AG10803 (cell line): ENCODE measurements at regions not wholly inside any gene's neighbourhood (a gene's known extent, or its start where the extent isn't known, plus 50 kb on each side); places are given as distances from the start of the nearest gene placed in this dataset.

Experiments used
- DNase-seq: peaks from one replicate; pipeline ENCODE4 v3.0.0; 2010; ENCODE audit warnings: low read depth
- H3K4me3 ChIP-seq: 2 replicates; pipeline ENCODE4 v1.5.1; 2011; ENCODE audit warnings: mild to moderate bottlenecking, low read length, control low read depth
- TF ChIP-seq, protein P1 (sequence below): conservative IDR thresholded peaks from 2 replicates; pipeline ENCODE4 v1.5.1; 2011; ENCODE audit warnings: mild to moderate bottlenecking, low read length, control low read depth, inconsistent platforms

DNA sequence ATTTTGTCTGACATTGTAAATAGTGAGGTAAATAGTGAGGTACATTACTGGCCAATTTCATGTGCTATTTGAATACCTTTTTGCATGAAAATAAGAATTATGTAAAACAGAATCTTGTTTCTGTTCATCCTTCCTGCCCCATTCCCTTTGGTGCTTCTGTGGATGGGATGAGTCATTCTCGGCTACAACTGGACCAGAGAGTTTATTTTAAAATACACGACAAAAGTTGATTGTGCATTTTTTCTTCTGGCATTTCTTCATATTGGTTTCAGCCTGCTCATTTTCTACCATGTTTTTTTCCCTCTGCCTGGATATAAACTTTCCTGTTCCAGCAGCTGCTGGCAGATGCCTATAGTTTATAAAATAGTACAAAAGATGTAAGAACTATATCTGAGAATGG, 107.5 kb downstream of the CYSLTR2 start:
- TF ChIP-seq, protein P1, sequence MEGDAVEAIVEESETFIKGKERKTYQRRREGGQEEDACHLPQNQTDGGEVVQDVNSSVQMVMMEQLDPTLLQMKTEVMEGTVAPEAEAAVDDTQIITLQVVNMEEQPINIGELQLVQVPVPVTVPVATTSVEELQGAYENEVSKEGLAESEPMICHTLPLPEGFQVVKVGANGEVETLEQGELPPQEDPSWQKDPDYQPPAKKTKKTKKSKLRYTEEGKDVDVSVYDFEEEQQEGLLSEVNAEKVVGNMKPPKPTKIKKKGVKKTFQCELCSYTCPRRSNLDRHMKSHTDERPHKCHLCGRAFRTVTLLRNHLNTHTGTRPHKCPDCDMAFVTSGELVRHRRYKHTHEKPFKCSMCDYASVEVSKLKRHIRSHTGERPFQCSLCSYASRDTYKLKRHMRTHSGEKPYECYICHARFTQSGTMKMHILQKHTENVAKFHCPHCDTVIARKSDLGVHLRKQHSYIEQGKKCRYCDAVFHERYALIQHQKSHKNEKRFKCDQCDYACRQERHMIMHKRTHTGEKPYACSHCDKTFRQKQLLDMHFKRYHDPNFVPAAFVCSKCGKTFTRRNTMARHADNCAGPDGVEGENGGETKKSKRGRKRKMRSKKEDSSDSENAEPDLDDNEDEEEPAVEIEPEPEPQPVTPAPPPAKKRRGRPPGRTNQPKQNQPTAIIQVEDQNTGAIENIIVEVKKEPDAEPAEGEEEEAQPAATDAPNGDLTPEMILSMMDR, result no peak
- DNase-seq, result no peak
- H3K4me3 ChIP-seq, result no peak overlapping the region

DNA sequence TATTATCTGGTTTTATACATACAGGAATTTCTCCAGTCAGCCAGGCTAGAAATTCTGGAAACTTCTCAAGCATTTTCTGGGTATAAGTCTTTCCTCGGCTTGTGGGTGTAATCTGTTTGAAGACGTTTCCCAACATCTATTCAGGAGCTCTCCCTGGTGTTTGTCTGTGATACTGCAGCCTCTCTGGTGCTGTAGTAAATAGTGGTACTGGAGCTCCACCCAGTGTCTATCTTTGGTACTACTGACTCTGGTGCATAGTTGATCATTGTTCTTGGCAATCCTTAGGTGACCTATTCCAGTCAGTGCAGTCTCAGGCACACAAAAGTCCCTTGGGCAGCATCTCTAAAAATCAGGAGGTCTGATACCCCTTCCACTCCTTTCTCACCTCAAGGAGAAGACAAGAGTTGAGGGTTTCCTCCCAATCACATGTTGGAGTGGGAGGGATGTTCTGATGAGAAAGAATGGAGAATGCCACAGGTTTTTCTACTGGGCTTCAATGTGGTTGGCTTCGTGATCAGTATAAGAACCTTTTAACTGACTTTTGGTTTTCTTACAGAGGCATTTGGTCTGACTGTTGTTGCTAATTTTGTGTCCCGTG, 115.5 kb downstream of the CYSLTR2 start:
- DNase-seq, result peak; percentile 92
- H3K4me3 ChIP-seq, result no peak overlapping the region
- TF ChIP-seq, protein P1, result peak; percentile 100

DNA sequence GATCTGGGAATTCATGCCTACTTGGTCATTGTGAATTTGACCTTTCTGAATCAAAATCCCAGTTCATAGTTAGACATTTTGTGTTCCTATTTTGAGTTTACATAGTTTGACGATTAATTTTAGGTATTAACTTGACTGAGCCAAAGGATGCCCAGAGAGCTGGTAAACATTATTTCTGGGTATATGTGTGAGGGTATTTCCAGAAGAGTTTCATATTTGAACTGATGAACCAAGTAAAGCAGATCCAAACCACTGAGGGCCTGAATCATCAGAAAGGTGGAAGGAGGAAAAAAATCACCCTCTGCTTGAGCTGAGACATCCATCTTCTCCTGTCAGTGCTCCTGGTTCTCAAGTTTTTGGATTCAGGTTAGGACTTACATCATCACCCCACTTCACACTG, 116.6 kb downstream of the CYSLTR2 start:
- no peak for DNase-seq
- H3K4me3 ChIP-seq, result no peak overlapping the region
- TF ChIP-seq, protein P1, result no peak

DNA sequence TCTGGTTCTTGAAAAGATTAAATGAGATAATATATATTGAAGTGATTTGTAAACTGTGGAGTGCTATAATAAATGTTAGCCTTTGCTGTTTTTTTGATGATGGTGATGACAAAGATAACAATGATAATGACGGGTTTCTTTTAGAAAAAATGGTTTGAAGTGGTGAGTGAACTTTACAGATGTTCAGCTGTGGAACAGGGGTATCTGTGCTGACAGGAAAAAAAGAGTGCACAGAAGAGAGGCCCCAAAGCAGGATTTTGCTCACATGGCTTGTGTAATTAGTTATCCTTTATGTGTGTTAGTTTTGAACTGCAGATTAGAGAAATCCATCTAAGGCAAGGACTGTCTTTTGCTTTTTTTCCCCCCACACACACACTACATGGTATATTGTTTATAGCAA, 119.2 kb downstream of the CYSLTR2 start:
- H3K4me3 ChIP-seq, result no peak overlapping the region
- TF ChIP-seq, protein P1, result no peak
- DNase-seq, result no peak

DNA sequence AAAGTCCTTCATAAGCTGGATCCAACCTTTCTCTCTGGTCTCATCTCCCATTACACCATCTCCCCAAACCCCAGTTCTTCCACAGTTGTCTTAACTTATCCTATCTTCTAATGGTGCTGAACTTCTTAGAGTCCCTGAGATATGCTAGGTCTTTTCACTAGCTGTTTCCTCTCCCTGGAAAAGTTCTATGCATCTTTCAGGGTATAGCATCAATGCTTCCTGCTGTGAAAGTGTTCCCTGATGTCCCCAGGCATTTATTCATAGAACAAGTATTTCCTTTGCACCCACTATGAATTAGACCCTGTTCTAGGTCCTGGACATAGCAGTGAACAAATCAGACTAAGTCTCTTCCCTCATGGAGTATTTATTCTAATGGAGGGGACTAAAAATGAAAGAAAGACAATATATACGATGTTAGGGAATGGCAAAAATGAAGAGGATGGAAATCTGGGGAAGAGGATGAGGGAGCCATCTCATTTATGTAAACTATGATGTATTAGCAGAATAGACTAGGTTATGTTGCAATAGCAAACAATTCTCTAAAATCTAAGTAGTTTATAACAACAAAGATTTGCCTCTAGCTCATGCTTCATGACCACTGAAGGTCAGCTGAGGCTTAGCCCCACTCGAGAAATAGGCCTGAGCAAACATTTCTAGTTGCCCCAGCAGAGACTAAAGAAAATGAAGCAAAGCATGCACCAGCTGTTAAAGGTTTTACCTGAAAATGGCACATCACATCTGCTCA, 120.0 kb downstream of the CYSLTR2 start:
- DNase-seq, result no peak
- TF ChIP-seq, protein P1, result no peak
- no peak overlapping the region for H3K4me3 ChIP-seq

DNA sequence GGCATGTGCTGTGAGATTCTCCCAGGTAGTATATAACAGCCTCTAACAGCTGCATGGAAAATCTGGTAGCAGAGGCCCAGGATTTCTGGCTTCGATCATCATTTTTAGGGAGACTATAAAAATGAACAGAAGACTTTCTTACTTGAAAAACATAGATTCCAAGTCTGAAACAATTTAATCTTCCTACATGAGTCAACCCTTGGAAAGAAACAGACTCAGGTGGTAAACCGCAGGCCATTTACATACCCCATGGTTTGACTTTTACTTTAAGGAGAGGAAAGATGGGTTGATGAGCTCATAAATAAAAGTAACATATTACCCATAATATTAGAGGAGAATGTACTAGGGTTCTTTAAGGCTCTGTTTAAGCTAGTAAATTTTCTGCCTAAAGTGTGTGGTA, 121.6 kb downstream of the CYSLTR2 start:
- peak; percentile 75 for DNase-seq
- TF ChIP-seq, protein P1, result no peak
- H3K4me3 ChIP-seq, result no peak overlapping the region

DNA sequence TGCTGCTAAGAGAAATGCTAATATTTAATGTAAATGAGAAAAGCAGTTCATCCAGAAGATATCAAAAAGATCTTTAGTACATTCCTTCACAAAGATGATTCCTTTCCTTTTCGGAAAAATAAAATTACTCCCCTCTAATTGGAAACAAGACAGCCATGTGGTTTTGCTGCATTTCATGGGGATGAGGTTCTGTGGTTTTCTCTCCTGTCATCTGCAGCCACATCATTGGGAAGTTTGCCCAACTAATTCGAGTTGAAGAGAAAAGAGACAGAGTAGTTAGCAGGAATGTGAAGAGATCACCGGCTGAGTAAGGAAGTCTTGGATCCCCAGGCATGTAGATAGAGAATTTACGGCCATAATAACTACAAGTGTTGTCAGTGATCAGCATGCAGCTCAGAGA, 122.1 kb downstream of the CYSLTR2 start:
- H3K4me3 ChIP-seq, result no peak overlapping the region
- peak; percentile 97 for DNase-seq
- TF ChIP-seq, protein P1, result no peak
